GM12891 (cell line): ENCODE measurements at regions not wholly inside any gene's neighbourhood (a gene's known extent, or its start where the extent isn't known, plus 50 kb on each side); places are given as distances from the start of the nearest gene placed in this dataset.

ENCODE experiments used
- DNase-seq: peaks from one replicate; pipeline ENCODE4 v3.0.0; 2011; ENCODE audit warnings: low spot score; ENCODE audit not compliant: insufficient read length
- FAIRE-seq: peaks from 2 replicates; lab custom pipeline; 2011; peaks lifted over from hg19 to GRCh38; lab: Jason Lieb, UNC
- PAX5 ChIP-seq: IDR thresholded peaks from 2 replicates; pipeline ENCODE4 v1.6.1; 2011; ENCODE audit warnings: low read length, moderate library complexity, mild to moderate bottlenecking; ENCODE audit not compliant: insufficient read depth, severe bottlenecking
- POLR2A ChIP-seq: IDR thresholded peaks from 2 replicates; pipeline ENCODE4 v1.6.1; 2011; ENCODE audit warnings: low read depth, low read length, control low read depth
- POLR2AphosphoS5 ChIP-seq: IDR thresholded peaks from 2 replicates; pipeline ENCODE4 v1.6.1; 2011; ENCODE audit warnings: low read depth, low read length, control low read depth
- POU2F2 ChIP-seq: IDR thresholded peaks from 2 replicates; pipeline ENCODE4 v1.6.1; 2011; ENCODE audit warnings: low read depth, mild to moderate bottlenecking, control low read depth, low read length, moderate library complexity
- SPI1 ChIP-seq: IDR thresholded peaks from 2 replicates; pipeline ENCODE4 v1.6.1; 2011; ENCODE audit warnings: low read depth, low read length, control low read depth
- TAF1 ChIP-seq: IDR thresholded peaks from 2 replicates; pipeline ENCODE4 v1.6.1; 2011; ENCODE audit warnings: low read depth, low read length, control low read depth

GRCh38 chr1:22253012-22253790 lies 110.3 kb upstream of the WNT4 start:
- FAIRE-seq (no peak), DNase-seq (no peak)
- TF ChIP-seq TAF1 (no peak), SPI1 (no peak), POLR2A (no peak)

GRCh38 chr1:22254756-22255155 lies 111.9 kb upstream of the WNT4 start:
- no peak for TF ChIP-seq POU2F2
- TF ChIP-seq POLR2A, result no peak
- TF ChIP-seq SPI1, result no peak
- no peak for TF ChIP-seq PAX5
- TF ChIP-seq TAF1, result no peak
- no peak for TF ChIP-seq POLR2AphosphoS5
- DNase-seq (no peak), FAIRE-seq (no peak)

GRCh38 chr1:22255341-22256212 lies 112.7 kb upstream of the WNT4 start:
- DNase-seq, result no peak
- FAIRE-seq, result no peak
- TF ChIP-seq POU2F2, result no peak
- TF ChIP-seq TAF1, result no peak
- no peak for TF ChIP-seq POLR2AphosphoS5
- no peak for TF ChIP-seq POLR2A
- no peak for TF ChIP-seq PAX5
- TF ChIP-seq SPI1, result no peak

- TF ChIP-seq PAX5, result no peak
- no peak for TF ChIP-seq TAF1
- DNase-seq (no peak), FAIRE-seq (no peak)
Observed at GRCh38 chr1:22256213-22256512, 113.3 kb upstream of the WNT4 start.

GRCh38 chr1:22257290-22258275 lies 114.7 kb upstream of the WNT4 start:
- DNase-seq, result no peak
- no peak for FAIRE-seq
- TF ChIP-seq POLR2A, result no peak
- no peak for TF ChIP-seq TAF1
- TF ChIP-seq POU2F2, result no peak
- no peak for TF ChIP-seq POLR2AphosphoS5
- no peak for TF ChIP-seq PAX5
- no peak for TF ChIP-seq SPI1

- no peak for TF ChIP-seq PAX5
- no peak for TF ChIP-seq POU2F2
- TF ChIP-seq TAF1, result no peak
- TF ChIP-seq POLR2A, result no peak
- no peak for TF ChIP-seq SPI1
- TF ChIP-seq POLR2AphosphoS5, result no peak
- DNase-seq (no peak), FAIRE-seq (no peak)
Observed at GRCh38 chr1:22258698-22259097, 115.8 kb upstream of the WNT4 start.

- FAIRE-seq, result no peak
- TF ChIP-seq SPI1 (no peak), POU2F2 (no peak), TAF1 (no peak), PAX5 (no peak), POLR2A (no peak), POLR2AphosphoS5 (no peak)
- no peak for DNase-seq
Observed at GRCh38 chr1:22259551-22260282, 116.8 kb upstream of the WNT4 start.

GRCh38 chr1:22260860-22261432 lies 118.0 kb upstream of the WNT4 start:
- FAIRE-seq (no peak), DNase-seq (no peak)
- TF ChIP-seq TAF1 (no peak), SPI1 (no peak), POU2F2 (no peak), POLR2AphosphoS5 (no peak), POLR2A (no peak), PAX5 (no peak)
